ENCODE measurements at regions not wholly inside any gene's neighbourhood (a gene's known extent, or its start where the extent isn't known, plus 50 kb on each side); places are given as distances from the start of the nearest gene placed in this dataset.

GRCh38 chr16:48435906-48436305 lies 50.7 kb upstream of the SIAH1 start:
- no peak for DNase-seq

GRCh38 chr16:48435318-48435680 lies 50.1 kb upstream of the SIAH1 start:
- DNase-seq, result no peak
